Brain microvascular endothelial cell (primary cell): ENCODE measurements at regions not wholly inside any gene's neighbourhood (a gene's known extent, or its start where the extent isn't known, plus 50 kb on each side); places are given as distances from the start of the nearest gene placed in this dataset.

ENCODE experiments used
- DNase-seq: peaks from one replicate; pipeline ENCODE4 v3.0.0-alpha.2; 2020
- H3K27ac ChIP-seq: fragments of 250-450 bp; sonication (Bioruptor Pico); 2 replicates; pipeline ENCODE4 v1.5.1; 2020; ENCODE audit warnings: mild to moderate bottlenecking, moderate library complexity
- H3K27me3 ChIP-seq: fragments of 250-450 bp; sonication (Bioruptor Pico); replicated peaks from 2 replicates; pipeline ENCODE4 v1.5.1; 2020; ENCODE audit warnings: mild to moderate bottlenecking
- H3K36me3 ChIP-seq: fragments of 250-450 bp; sonication (Bioruptor Pico); replicated peaks from 2 replicates; pipeline ENCODE4 v1.5.1; 2020; ENCODE audit warnings: mild to moderate bottlenecking
- H3K4me3 ChIP-seq: 2 replicates; pipeline ENCODE4 v1.5.1; 2011; ENCODE audit warnings: low read depth, mild to moderate bottlenecking, control low read depth, low read length, moderate library complexity
- CTCF ChIP-seq: IDR thresholded peaks from 2 replicates; pipeline ENCODE4 v1.5.1; 2011; ENCODE audit warnings: low read depth, mild to moderate bottlenecking, moderate library complexity, low read length, control low read depth, inconsistent platforms; ENCODE audit errors: missing control alignments
- in situ Hi-C: cut with HindIII; loops from 2 replicates; pipeline ENCODE4 v1.10.0; 2017; ENCODE audit warnings: low sequenced_read_pairs, low pct_ligation_motif_present

GRCh38 chr7:71019706-71020105 is 112.2 kb upstream of the GALNT17 start:
- H3K27me3 ChIP-seq: no peaks in the 10 kb centered on the region
- no peak overlapping the region for H3K27ac ChIP-seq
- TF ChIP-seq CTCF: no peak
- H3K4me3 ChIP-seq: no peak overlapping the region
- DNase-seq: no peak
- no peaks in the 10 kb centered on the region for H3K36me3 ChIP-seq
- in situ Hi-C loops: no loop called here

GRCh38 chr7:71021131-71021530 is 110.8 kb upstream of the GALNT17 start:
- no peak for TF ChIP-seq CTCF
- H3K4me3 ChIP-seq: no peak overlapping the region
- in situ Hi-C loops: no loop called here
- no peaks in the 10 kb centered on the region for H3K27me3 ChIP-seq
- no peaks in the 10 kb centered on the region for H3K36me3 ChIP-seq
- H3K27ac ChIP-seq: no peak overlapping the region
- DNase-seq: no peak

- DNase-seq: no peak
- Histone ChIP-seq H3K36me3 (no peaks in the 10 kb centered on the region), H3K27me3 (no peaks in the 10 kb centered on the region), H3K4me3 (no peak overlapping the region), H3K27ac (no peak overlapping the region)
- in situ Hi-C loops: no loop called here
- no peak for TF ChIP-seq CTCF
Measured at GRCh38 chr7:71026680-71027079, 105.3 kb upstream of the GALNT17 start.

- H3K36me3 ChIP-seq: no peaks in the 10 kb centered on the region
- DNase-seq: no peak
- H3K27me3 ChIP-seq: no peaks in the 10 kb centered on the region
- H3K4me3 ChIP-seq: no peak overlapping the region
- no peak overlapping the region for H3K27ac ChIP-seq
- in situ Hi-C loops: no loop called here
- TF ChIP-seq CTCF: no peak
Measured at GRCh38 chr7:71034243-71034642, 97.7 kb upstream of the GALNT17 start.

- H3K36me3 ChIP-seq: no peaks in the 10 kb centered on the region
- DNase-seq: no peak
- no peak for TF ChIP-seq CTCF
- in situ Hi-C loops: no loop called here
- H3K4me3 ChIP-seq: no peak overlapping the region
- H3K27me3 ChIP-seq: no peaks in the 10 kb centered on the region
- H3K27ac ChIP-seq: no peak overlapping the region
Measured at GRCh38 chr7:71042591-71042990, 89.4 kb upstream of the GALNT17 start.

GRCh38 chr7:71050492-71050891 is 81.5 kb upstream of the GALNT17 start:
- Histone ChIP-seq H3K4me3 (no peak overlapping the region), H3K27ac (no peak overlapping the region), H3K36me3 (no peaks in the 10 kb centered on the region), H3K27me3 (no peaks in the 10 kb centered on the region)
- no peak for DNase-seq
- in situ Hi-C loops: no loop called here
- TF ChIP-seq CTCF: no peak
